ENCODE measurements at regions not wholly inside any gene's neighbourhood (a gene's known extent, or its start where the extent isn't known, plus 50 kb on each side); places are given as distances from the start of the nearest gene placed in this dataset.

- Histone ChIP-seq H3K4me1 (ENCODE audit: low read depth) (peaks cover 14% of the 10 kb centered on the region), H3K27ac (no peak overlapping the region), H3K27me3 (no peaks in the 10 kb centered on the region), H3K9me3 (ENCODE audit: low read depth) (no peaks in the 10 kb centered on the region), H3K36me3 (no peaks in the 10 kb centered on the region), H3K4me3 (no peak overlapping the region)
- no peak for DNase-seq (ENCODE audit: low read depth in 1 of 2, low spot score in 1 of 2)
- TF ChIP-seq CTCF (IDR thresholded peaks at IDR 0.05; ENCODE audit: low read depth, low read length), result no peak
Measured at GRCh38 chr4:108219998-108220397, 51.3 kb upstream of the LEF1 start.

Data from cardiac muscle cell (in vitro differentiated cells and primary cell).